GM18861 (cell line): ENCODE measurements at regions not wholly inside any gene's neighbourhood (a gene's known extent, or its start where the extent isn't known, plus 50 kb on each side); places are given as distances from the start of the nearest gene placed in this dataset.

ENCODE experiments used
- ATAC-seq: cut with Tn5 transposase; IDR thresholded peaks from one replicate; pipeline ENCODE4 v1.9.1; 2021; ENCODE audit not compliant: unreplicated experiment

DNA sequence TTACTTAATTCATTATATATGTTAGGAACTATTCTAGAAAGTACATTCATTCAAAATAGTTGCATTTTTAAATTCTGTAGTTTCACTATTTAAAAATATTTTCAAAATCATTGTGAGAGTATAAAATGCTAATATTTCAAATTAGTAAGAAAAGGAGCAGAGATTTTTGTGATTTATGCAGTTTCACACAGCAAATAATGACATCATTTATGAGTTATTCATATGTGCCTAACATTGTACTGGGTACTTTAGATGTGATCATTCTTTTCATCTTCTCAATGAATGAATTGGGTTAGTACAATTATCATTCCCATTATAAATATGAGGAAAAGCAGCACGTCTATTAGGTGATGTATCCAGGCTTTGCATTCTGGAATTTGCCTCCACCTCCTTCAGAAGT, 1451.0 kb upstream of the IGFBP7 start:
- ATAC-seq, result no peak

DNA sequence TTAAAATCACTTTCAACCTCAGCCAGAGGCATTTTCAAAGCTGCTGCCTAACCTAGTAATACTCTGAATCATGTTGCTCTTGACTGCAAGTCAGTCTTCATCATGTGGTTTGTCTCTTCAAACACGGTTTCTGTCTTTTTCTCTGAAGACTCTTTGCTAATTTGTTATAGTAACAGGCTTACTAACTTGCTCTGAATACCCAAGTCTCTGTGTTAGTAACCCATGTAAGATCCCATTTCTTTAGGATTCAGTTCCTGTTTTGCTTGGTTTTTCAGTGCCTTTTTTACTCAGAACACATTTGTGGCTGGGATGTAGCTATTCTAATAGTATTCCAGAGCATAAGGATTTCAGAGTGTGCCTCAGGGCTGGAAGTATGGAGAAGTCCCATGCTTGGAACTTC, 1450.6 kb upstream of the IGFBP7 start:
- ATAC-seq, result no peak

DNA sequence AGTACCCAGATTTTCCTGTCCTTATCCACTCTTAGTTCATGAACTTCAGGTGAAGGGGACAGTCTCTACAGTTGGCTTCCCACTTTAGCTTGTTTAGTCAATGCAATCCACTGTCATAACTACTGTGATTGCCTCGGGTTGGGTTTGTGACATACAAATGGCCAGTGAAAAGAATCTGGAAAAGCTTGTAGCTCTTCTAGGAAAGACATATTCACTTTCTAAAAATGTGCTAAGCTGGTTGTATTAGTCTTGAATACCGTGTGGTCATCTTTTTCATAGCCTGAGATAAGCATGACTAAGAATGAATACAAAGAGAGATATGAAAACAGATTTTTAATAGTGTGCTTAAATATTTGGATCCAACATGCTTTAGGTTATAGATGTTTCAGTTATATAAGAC, 1443.5 kb upstream of the IGFBP7 start:
- ATAC-seq, result no peak

DNA sequence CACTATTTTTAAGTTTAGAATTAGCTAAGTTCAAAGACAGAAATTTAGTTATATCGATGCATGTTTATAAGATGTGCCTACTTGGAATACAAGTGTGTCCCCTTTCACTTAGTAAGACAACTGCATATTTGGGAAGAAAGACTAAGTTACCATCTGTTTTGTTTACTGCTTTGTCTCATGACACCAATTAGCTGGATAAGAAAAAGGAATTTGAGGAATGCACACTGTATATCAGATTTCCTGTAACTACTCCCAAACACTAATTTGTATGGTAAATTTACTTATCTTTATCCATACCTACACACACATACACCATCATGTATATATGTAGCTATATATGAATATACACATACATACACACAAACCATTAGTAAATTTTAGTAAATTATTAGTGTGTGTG, 1442.8 kb upstream of the IGFBP7 start:
- no peak for ATAC-seq

DNA sequence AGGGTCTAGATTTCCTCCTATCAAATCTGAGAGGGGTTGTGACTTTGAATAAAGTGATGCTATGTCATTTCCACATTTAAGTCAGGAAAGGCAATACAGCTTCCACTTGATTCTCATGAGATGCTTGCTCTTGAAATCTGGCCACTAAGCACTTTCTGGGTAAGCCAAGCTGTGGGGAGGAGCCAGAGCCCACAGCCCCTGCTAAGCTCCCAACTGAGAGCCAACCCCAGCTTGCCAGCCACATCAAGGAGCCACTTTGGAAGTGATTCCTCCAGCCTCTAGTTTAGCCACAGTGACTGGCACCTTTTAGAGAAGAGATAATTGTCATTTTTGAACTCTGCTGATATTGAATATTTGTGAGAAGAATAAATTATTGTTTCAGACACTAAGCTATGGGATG, 1441.5 kb upstream of the IGFBP7 start:
- no peak for ATAC-seq

DNA sequence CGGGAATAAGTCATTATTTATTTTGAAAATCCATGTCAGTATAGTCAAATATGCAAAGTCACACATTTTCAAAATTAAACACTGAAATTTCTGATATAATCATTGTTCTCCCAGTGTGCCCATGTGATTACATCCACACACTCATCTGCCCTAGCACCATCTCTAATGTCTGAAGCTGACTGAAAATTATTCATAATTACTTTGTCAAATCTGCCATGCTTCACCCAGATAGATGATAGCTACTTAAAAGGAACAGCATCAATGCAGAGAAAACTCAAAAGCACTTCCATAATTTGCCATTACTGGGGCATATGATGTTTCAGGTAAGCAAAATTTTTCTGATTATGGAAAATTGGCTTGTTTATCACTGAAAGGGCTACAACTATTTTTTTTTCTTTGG, 1433.3 kb upstream of the IGFBP7 start:
- no peak for ATAC-seq

DNA sequence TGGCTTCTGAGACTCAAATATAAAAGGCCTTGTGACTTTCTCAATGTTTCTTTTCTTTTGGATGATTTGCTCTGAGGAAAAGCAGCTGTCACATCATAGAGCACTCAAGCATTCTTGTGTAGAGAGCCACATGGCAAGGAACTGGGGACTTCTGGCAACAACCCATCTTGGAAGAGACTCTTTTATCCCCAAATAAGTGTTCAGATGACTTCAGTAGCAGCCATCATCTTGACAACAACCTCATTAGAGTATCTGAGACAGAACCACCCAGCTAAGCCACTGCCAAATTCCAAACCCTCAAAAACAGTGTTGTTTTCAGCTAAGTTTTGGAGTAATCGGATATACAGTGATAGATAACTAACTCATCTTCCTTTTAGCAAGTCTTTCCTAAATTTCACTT, 1431.7 kb upstream of the IGFBP7 start:
- no peak for ATAC-seq

DNA sequence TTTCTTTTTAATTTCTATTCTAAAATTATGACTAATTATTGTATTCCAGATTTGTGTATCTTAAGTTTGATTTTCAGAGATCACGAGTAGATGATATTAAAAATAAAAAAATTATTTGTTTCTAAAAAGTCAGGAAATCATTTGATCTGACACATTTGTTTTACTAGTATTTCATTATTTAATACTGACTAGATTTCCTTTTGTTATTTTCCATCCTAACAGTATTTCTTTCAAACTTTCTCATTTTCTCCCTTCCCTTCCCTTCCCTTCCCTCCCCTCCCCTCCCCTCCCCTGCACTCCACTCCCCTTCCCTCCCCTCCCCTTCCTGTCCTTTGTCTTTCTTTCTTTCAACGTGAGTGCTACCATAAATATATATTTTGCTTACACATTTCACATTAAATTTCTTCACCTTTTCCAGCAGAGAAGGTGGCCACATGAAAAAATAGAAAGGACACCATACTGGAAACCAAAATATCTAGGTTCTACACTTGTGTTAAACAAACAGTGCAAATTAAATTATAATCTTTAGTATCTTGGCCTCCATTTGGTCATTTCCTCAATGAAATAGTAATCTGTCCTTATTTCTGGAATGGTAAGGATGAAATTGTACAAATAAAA, 1412.7 kb upstream of the IGFBP7 start:
- ATAC-seq, result no peak

DNA sequence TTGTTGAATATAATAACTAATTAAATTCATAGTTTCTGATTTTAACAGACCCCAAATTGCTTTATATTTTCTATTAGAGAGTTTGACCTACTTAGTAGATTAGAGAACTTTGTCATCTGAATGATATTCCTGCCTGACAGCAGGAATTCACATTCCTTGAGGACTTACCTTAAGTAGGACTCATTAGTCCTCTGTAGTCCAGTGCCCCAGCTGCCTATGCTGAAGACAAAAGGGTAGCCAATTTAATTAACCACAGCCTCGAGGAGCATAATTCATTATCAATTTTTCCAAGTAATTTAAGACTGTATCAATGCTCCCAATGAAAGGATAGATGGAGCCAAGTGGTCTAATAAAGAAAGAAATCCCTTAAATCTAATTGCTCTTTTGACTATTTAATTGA, 1405.0 kb upstream of the IGFBP7 start:
- no peak for ATAC-seq

DNA sequence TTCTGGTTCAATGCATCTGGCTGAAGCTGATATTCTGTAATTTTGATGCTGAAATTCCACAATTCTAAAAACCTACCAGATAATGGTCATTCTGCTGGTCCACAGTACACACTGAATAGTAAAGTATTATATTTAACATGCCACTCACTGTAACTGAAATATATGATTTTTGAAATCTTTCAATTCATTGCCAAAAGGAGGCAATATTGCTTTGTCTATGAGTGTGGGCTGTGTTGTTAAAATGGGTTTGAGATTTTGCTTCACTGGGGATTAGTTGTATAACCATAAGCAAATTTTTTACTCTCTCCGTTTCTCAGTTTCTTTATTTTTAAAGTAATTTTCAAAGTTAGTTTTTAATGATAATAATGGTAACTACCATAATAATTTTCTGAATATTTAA, 1404.1 kb upstream of the IGFBP7 start:
- ATAC-seq, result no peak

DNA sequence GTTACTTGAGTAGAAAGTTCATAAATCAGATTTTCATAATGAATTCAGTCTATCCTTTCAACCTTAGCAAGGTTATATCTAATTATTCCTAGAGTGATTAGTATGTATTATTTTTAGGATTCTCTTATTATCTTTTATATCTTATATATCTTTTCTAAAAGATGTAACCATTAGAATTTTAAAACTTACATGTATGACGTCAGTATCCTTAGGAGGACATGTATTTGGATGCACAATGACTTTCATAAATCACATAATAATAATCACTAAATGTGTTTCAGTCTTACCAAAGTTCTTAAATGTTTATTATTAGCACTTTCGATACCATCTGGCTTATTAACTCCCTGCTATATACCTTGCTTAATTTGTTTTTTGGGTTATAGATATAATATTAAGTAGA, 1400.5 kb upstream of the IGFBP7 start:
- ATAC-seq, result no peak

DNA sequence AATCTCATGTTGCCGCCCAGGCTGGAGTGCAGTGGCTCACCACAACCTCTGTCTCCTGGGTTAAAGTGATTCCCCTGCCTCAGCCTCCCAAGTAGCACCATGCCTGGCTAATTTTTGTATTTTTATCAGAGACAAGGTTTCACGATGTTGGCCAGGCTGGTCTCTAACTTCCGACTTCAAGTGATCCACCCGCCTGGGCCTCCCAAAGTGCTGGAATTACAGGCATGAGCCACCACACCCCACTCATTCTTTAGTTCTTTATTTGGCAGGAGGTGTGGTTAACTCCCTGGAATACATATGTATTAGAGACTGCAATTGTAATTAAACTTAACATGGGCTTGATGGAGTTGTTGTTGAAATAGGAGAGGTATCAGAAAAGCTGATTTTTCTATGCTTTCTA, 1396.9 kb upstream of the IGFBP7 start:
- no peak for ATAC-seq

DNA sequence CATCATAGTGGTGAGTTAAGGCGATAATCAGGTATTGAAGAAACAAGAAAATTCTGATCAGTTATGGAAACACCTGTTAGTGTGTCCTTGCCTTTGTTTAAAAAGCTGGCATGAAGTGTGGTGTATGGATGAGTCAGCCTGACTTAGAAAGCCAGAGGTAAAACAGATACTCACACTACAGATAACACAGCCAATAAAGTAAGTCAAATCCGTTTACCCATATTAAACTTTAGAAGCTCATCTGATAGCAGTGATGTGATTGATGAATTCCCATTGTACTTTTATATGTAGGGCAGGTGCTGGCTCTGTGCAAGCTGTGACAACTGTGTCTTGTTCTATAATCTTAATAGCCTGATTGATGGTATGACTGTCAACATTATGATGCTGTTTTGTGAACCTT, 1392.7 kb upstream of the IGFBP7 start:
- no peak for ATAC-seq

DNA sequence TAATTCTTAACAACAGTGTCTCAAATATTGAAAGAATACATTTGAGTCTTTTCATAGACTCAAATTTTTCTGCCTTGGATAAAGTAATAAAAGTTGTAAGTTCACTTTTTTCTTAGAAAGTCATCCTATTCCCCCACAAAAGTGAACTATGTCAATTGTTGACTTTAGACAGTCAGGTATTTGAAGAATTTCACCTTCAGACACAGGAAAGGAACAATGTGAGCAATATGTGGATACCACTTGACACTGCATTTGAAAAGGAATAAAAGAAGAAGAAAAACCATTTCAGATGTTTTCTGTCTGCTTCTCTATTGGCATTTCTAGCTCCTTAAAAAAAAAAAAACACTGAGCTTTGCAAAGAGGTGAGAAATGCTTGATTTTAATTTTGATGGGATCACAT, 1389.0 kb upstream of the IGFBP7 start:
- ATAC-seq, result no peak

DNA sequence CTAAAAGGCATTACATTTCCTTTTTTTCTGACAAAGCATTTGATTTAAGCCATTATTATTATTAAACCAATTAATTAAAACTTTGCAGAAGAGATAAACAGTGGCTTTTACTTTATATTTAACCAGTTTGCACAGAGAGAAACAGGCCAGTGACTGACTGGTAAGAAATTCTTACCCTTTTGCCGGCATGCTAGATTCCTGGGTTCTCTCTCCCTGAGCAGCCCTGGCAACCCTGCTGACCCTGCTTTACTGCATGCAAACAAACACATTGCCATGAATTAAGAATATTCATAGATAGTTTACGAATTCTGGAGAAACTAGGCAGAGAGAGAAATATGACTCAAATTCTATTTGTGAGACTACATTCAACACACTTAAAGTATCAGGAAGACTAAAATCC, 1381.4 kb upstream of the IGFBP7 start:
- ATAC-seq, result no peak

DNA sequence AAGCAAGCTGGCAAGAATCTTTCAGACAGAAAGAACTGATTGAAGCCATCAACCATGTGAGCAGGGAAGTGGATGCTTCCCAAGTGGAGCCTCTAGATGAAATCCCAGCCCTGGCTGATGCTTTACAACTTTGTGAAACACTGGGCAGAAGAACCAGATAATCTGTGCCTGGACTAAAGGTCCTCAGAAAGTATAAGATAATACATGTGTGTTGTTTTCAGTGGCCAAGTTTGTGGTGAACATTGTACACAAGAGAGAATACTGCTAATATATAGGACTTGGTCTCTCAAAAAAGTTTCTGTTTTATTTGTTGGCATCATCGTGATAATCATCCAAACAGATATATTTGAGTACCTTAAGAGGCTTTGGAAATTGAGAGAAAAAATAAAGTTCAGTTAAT, 1367.8 kb upstream of the IGFBP7 start:
- ATAC-seq, result no peak

DNA sequence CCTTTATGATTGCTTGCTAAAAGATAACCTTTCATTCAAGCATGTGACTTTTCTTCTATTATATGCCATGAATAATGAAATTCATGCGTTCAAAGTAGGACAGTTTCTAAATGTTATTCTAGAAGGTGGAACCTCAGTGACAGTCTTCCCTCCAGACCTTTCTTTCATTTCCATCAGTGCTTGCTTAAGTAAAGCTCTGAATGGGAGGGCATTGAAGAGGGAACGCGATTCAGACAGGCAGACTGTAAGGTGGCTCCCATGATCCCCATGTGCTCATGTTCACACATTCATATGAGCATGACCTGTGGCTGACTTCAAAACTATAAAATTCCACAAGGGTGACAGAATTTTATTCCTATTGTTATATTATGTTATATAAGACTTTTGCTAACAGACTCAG, 1367.3 kb upstream of the IGFBP7 start:
- no peak for ATAC-seq

DNA sequence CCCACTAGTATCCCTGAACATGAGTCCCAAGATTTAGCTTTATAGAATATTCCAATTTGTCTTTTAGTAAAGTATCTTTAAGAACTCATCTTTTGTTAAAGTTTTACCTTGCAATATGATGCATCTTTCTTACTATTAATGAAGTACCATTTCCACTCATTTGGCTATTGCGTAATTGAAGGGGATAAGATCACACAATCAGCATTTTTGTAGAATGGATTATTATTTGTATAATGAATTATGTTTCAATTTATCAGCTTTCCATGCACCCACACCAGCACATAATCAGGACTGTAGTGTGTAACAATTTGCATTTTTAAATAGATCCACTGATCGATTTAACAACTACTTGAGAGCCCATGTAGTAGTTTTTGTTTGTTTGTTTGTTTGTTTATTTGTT, 1364.9 kb upstream of the IGFBP7 start:
- ATAC-seq, result no peak

DNA sequence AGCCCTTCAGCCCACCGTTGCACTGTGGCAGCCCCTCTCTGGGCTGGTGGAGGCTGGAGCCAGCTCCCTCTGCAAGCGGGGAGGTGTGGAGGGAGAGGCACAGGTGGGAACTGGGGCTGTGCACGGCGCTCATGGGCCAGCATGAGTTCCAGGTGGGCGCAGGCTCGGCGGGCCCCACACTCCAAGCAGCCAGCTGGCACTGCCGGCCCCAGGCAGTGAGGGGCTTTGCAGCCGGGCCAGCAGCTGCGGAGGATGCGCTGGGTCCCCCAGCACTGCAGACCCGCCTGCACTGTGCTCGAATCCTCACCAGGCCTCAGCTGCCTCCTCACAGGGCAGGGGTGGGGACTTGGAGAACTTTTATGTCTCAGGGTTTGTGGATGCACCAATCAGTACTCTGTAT, 1354.8 kb upstream of the IGFBP7 start:
- ATAC-seq, result no peak

DNA sequence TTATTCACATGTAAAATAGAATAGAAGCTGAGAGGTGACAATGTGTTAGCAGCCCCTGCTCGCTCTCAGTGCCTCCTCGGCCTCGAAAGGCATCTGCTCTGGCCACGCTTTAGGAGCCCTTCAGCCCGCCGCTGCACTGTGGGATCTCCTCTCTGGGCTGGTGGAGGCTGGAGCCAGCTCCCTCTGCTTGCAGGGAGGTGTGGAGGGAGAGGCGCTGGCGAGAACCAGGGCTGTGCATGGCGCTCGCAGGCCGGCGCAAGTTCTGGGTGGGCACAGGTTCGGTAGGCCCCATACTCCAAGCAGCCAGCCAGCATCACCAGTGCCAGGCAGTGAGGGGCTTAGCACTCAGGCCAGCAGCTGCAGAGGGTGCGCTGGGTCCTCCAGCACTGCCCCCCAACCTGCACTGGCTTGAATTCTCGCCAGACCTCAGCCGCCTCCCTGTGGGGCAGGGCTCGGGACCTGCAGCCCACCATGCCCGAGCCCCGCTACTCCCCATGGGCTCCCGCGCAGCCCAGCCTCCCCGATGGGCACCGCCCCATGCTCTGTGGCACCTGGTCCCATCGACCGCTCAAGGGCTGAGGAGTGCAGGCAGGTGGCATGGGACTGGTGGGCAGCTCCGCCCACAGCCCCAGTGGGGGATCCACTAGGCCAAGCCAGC, 1346.7 kb upstream of the IGFBP7 start:
- no peak for ATAC-seq

DNA sequence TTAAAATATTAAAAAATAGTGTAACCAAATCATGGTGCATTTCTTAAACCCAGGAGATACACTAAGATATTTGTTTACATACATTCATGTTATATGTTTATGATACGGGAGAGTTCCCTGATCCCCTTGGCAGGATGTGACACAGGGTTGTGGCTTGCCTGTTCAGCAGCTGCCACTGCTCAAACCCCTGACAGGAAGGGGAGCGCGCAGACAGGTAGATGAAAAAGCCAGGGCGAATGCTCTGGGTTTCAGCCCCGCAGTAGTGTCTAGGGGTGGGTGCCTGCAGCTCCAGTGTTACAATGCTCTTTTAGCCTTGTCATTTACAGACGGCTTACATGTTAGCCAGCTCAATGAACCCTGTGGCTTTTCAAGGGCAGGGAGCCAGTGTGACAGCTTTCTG, 1343.8 kb upstream of the IGFBP7 start:
- ATAC-seq, result peak; percentile 75

DNA sequence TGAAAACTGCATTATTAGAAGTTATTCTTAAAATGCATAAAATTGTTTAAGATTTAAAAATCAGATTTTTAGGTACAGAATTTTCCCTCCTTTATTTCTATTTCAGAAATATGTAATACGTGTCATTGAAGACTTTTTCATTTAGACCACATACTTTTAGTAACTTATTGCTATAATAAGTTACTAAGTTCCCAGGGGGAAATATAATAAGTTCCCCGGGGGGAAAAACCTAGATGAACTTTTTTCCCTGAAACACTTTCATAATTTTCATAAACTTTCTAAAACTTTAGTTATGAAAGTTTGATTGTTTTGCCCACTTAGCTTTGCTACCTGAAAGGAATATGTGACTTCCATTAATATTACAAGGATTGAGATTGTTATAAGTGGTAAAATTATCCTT, 1341.5 kb upstream of the IGFBP7 start:
- no peak for ATAC-seq

DNA sequence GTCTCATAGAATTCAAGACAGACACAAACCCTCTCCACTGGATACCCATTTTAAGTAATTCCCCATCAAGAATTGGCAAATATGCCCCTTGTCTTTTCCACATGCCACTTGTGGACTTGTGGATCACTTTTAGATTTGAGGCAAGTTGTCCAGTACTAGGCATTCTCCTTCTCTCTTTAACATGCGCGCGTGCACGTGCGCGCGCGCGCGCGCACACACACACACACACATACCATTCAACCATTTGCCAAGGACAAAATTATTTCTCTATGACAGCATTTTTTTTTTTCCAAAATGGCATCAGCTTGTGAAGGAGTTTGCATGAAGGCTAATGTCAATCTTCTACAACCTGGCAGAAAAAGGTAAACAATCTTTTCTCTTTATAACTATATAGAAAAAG, 1325.7 kb upstream of the IGFBP7 start:
- no peak for ATAC-seq
